ENCODE measurements at regions not wholly inside any gene's neighbourhood (a gene's known extent, or its start where the extent isn't known, plus 50 kb on each side); places are given as distances from the start of the nearest gene placed in this dataset.
"Not testable (repeated sequence)": the region's sequence is repeated elsewhere in the genome, so short reads cannot be mapped to it uniquely, and the experiment has no call there.

DNA sequence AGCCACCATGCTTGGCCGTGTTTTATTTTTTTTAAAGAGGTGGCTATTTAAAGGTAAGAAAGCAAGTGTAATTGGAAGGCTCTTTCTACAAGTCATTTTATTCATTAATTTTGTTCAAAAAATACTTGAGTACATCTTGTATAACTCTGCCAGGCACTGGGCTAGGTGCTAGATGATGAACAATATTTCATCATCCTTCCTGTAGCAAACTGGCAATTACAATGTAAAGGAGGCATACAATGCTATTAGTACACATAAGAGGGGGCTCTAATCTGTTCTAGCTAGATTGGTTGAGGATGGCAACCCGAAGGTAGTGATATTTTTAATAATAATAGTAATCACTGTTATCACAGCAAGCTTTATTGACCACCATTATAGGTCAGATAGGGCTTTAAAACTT is 215.5 kb upstream of the KLF14 start:
- Mint-ChIP-seq H3K36me3 (ENCODE audit: low read depth) (peaks cover 36% of the 10 kb centered on the region), H3K9me3 (no peaks in the 10 kb centered on the region), H3K4me1 (ENCODE audit: low read depth) (peaks cover 39% of the 10 kb centered on the region), H3K4me3 (peak overlapping the region; percentile 27), H3K27ac (peak overlapping the region; percentile 69), H3K27me3 (ENCODE audit: insufficient read depth) (no peaks in the 10 kb centered on the region)
- intact Hi-C loops (cut with micrococcal nuclease): loop anchor here (10.0 kb wide), 1 partner anchor 55 kb away; no protein-coding TSS in a partner anchor
- DNase-seq (ENCODE audit: low spot score): no peak

DNA sequence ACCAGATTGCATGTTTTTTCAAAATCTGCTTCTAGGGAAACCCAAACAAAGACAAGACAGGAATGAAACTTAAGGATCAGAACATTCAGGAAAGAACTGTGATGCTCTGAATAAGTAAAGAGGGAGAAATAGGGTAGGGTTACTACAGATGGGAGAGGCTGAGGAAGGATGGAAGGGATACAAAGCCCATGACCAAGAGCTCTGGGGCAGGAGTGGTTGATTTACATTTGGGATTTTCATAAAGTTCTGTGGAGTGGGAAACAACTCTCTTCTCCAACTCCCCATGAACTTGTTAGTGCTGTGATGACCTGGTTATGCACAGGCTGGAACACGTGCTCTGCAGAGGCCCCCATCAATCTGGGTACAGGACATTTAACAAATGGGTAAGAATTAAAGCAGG is 216.0 kb upstream of the KLF14 start:
- Mint-ChIP-seq H3K4me1 (ENCODE audit: low read depth) (peaks cover 33% of the 10 kb centered on the region), H3K4me3 (no peak overlapping the region), H3K9me3 (no peaks in the 10 kb centered on the region), H3K27ac (no peak overlapping the region), H3K36me3 (ENCODE audit: low read depth) (peaks cover 41% of the 10 kb centered on the region), H3K27me3 (ENCODE audit: insufficient read depth) (no peaks in the 10 kb centered on the region)
- intact Hi-C loops (cut with micrococcal nuclease): no loop called here
- DNase-seq (ENCODE audit: low spot score): no peak

DNA sequence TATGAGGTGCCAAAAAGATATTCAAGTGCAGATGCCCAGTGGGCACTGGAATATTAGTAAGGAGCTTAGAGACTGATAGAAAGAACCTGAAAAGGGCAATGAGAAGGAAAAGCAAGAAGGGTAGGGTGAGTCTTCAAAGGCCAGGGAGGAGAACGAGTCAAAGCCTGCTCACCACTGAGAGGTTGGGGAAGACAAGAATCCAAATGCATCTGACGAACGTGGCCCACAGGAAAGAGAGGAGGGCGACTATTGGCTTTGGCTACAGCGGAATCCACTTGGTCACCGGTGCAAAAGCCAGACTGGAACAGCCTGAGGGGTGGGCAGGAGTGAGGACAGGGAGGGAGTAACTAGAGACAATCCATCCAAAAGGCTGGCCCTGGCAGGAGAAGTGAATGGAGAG is 216.7 kb upstream of the KLF14 start:
- no peak overlapping the region for H3K4me3 Mint-ChIP-seq
- no peaks in the 10 kb centered on the region for H3K27me3 Mint-ChIP-seq (ENCODE audit: insufficient read depth)
- no peak overlapping the region for H3K27ac Mint-ChIP-seq
- H3K4me1 Mint-ChIP-seq (ENCODE audit: low read depth): peaks cover 27% of the 10 kb centered on the region
- H3K36me3 Mint-ChIP-seq (ENCODE audit: low read depth): peaks cover 44% of the 10 kb centered on the region
- DNase-seq (ENCODE audit: low spot score): no peak
- H3K9me3 Mint-ChIP-seq: no peaks in the 10 kb centered on the region
- intact Hi-C loops (cut with micrococcal nuclease): no loop called here

DNA sequence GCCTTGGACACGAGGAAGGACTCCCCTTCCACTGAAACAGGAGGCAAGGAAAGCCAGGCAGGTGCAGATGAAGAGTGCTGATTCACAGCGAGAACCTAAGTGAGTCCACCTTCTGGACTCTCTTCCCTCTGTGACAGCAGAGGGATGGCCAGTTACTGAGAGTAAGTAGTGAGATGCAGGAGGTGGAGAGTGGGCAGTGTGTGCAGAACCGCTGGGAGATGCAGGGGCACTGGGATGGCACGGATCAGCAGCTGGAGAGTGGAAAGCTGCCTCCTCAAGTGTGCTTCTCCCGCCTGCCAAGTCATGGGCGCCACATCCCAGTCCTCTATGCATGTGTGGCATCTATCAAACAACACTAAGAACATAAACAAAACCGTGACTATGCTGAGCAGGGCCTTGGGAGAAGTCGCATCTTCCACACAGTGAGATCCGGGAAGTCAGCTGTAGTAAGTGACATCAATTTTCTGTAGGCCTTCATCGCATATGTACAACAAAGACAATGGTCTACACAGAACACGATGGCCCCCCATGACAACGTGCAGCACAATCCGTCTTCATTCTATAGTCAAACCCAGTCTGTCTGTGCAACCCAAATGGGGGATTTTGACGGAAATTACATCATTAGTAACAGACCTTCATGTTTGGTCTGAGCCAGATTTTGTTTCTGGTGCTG is 217.4 kb upstream of the KLF14 start:
- Mint-ChIP-seq H3K4me1 (ENCODE audit: low read depth) (peaks cover 20% of the 10 kb centered on the region), H3K27ac (no peak overlapping the region), H3K9me3 (no peaks in the 10 kb centered on the region), H3K4me3 (no peak overlapping the region), H3K27me3 (ENCODE audit: insufficient read depth) (no peaks in the 10 kb centered on the region), H3K36me3 (ENCODE audit: low read depth) (peaks cover 48% of the 10 kb centered on the region)
- intact Hi-C loops (cut with micrococcal nuclease): no loop called here
- no peak for DNase-seq (ENCODE audit: low spot score)

DNA sequence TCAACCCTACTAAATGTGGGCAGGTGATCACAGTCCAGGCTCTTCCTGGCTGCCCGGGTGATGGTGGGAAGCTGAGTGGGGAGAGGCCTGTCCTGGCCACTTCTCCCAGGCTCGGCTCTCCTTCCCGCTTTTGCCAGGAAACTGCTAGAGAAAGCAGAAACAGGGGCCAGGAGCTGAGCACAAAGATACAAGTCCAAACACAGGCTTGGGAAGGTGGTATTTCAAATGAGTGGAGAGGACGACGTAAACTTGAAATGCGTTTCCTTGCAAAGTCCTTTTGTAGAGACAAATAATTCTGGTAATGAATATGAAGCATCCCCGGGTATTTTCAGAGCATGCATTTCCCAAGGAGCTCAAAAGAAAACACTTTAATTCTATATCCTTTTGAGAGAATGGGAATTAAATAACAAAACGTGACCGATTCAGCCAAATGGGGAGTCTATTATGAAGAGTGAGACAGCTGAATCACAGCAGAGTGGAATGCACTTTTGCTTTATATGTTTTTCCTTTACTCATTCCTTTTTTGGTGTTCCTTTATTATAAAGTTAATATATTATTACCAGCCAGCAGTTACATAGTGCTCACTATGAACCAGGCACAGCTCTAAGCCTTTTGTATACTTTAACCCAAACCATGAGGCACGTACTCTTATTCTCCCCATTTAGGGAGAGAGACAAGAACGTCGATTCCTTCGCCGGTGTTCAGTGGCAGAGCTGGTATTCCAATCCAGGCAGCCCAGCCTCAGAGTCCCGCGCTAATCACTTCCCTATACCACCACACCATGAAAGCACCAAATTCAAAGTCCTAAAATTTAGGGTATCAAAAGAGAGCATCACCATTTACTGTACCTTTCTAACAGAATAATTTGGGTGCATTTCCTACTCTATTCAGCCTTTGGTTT is 218.2 kb upstream of the KLF14 start:
- no peak for DNase-seq (ENCODE audit: low spot score)
- intact Hi-C loops (cut with micrococcal nuclease): no loop called here
- H3K9me3 Mint-ChIP-seq: no peaks in the 10 kb centered on the region
- peaks cover 49% of the 10 kb centered on the region for H3K36me3 Mint-ChIP-seq (ENCODE audit: low read depth)
- peak overlapping the region; percentile 31 for H3K4me3 Mint-ChIP-seq
- no peaks in the 10 kb centered on the region for H3K27me3 Mint-ChIP-seq (ENCODE audit: insufficient read depth)
- peak overlapping the region; percentile 55 for H3K27ac Mint-ChIP-seq
- peaks cover 12% of the 10 kb centered on the region for H3K4me1 Mint-ChIP-seq (ENCODE audit: low read depth)

DNA sequence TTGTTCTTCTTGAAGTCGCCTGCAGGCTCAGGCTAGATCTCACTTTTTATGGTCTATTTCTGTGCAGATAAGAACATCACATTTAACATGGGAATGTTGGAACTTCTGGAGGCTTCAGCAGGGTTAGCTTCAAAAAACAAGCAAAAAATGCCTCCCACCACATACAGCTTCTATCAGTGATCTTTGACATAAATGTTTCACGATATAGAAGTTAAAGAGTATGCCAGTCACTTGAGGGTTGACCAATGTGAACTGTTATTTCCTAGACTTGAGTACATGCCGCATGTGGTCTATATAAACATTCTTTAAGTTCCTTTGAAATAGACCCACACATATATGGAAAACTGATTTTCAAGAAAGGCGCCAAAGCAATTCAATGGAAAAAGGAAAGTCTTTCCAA is 219.2 kb upstream of the KLF14 start:
- intact Hi-C loops (cut with micrococcal nuclease): no loop called here
- peaks cover 52% of the 10 kb centered on the region for H3K36me3 Mint-ChIP-seq (ENCODE audit: low read depth)
- no peak for DNase-seq (ENCODE audit: low spot score)

DNA sequence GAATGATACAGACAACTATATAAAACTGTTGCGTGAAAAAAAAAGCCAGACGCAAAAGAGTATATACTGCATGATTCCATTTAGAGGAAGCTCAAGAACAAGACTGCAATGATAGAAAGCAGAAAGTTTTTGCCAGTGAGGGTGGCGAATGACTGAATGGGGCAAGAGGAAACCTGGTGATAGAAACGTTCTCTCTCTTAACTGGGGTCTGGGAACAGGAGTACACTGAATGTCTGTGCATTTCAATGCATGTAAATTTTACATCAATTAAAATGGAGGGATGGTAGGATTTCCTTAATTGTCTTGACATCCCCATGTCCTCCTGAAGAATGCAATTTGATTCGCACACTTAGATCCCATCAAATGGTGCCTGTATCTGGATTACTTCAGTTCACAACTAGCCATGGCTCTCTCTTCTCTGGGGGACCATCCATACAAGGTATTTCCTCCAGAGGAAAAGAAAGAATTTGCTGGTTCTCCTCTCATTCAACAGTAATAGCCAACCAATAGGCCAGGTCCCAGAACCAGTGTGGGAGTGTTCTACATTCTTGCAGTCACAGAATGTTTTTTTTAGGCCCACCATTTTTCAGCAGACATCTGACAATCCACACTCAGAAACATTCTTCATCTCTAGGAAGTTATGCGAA is 221.0 kb upstream of the KLF14 start:
- intact Hi-C loops (cut with micrococcal nuclease): no loop called here
- peak overlapping the region; percentile 89 for H3K27ac Mint-ChIP-seq
- DNase-seq (ENCODE audit: low spot score): no peak
- no peaks in the 10 kb centered on the region for H3K9me3 Mint-ChIP-seq
- H3K27me3 Mint-ChIP-seq (ENCODE audit: insufficient read depth): no peaks in the 10 kb centered on the region
- peaks cover 64% of the 10 kb centered on the region for H3K36me3 Mint-ChIP-seq (ENCODE audit: low read depth)
- peak overlapping the region; percentile 92 for H3K4me3 Mint-ChIP-seq
- H3K4me1 Mint-ChIP-seq (ENCODE audit: low read depth): peaks cover 5% of the 10 kb centered on the region

More for the DNA sequence above, 219.2 kb upstream of the KLF14 start:
- H3K9me3 Mint-ChIP-seq: no peaks in the 10 kb centered on the region
- peak overlapping the region; percentile 40 for H3K27ac Mint-ChIP-seq
- no peaks in the 10 kb centered on the region for H3K27me3 Mint-ChIP-seq (ENCODE audit: insufficient read depth)
- peaks cover 2% of the 10 kb centered on the region for H3K4me1 Mint-ChIP-seq (ENCODE audit: low read depth)
- H3K4me3 Mint-ChIP-seq: peak overlapping the region; percentile 65

DNA sequence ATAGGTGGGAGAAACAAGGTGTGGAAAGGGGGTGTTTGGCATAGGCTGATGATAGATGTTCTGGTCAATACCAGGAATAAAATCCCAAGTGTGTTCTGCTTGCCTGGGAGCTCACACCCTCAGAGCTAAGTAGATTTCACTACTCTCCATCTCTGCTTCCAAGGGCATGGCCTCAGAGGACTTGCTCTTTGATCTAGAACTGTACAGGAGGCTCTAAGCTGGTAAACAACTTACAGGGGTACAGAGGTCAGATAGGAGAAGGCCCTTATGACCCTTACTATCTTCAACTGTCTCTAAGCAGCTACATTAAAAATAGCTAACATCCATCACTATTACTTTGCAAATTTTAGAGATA is 221.5 kb upstream of the KLF14 start:
- peak overlapping the region; percentile 92 for H3K4me3 Mint-ChIP-seq
- intact Hi-C loops (cut with micrococcal nuclease): no loop called here
- H3K36me3 Mint-ChIP-seq (ENCODE audit: low read depth): peaks cover 65% of the 10 kb centered on the region
- H3K9me3 Mint-ChIP-seq: no peaks in the 10 kb centered on the region
- no peak for DNase-seq (ENCODE audit: low spot score)
- peak overlapping the region; percentile 89 for H3K27ac Mint-ChIP-seq
- H3K27me3 Mint-ChIP-seq (ENCODE audit: insufficient read depth): no peaks in the 10 kb centered on the region
- peaks cover 5% of the 10 kb centered on the region for H3K4me1 Mint-ChIP-seq (ENCODE audit: low read depth)

DNA sequence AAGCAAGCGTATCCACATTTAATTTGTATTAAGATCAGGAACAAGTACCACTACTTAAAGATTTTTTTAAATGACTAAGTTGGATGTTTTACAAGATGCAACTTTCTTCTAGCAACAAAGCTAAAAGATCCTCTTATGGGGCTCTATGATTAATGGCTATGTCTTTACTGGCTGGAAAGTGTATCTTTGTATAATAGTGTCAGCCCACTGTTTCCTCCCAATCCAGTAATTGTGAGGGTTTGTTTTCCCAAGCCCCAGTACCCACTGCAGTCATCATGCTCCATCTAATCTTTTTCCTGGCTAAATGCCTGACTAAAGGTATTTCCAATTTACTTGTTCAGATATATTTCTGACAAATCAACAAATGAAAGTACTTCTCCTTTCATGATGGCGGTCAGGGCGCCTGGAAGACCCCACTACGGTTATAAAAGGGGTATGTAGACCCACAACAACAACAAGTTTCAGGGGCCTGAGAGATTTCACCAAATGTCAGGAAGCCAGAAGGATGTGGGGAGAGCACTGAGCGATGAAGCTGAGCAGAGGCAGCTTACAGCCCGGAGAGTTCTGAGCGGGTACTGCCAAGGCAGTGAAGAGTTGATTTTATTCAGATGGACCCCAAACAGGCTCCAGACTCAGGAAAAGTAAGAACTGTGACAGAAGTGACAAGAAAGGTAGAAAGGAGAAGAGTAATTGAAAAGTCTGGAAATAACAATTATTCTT is 222.6 kb upstream of the KLF14 start:
- no peaks in the 10 kb centered on the region for H3K27me3 Mint-ChIP-seq (ENCODE audit: insufficient read depth)
- no peak for DNase-seq (ENCODE audit: low spot score)
- peaks cover 67% of the 10 kb centered on the region for H3K36me3 Mint-ChIP-seq (ENCODE audit: low read depth)
- no peaks in the 10 kb centered on the region for H3K9me3 Mint-ChIP-seq
- H3K4me3 Mint-ChIP-seq: peak overlapping the region; percentile 92
- H3K4me1 Mint-ChIP-seq (ENCODE audit: low read depth): peaks cover 8% of the 10 kb centered on the region
- intact Hi-C loops (cut with micrococcal nuclease): loop anchor here (1.0 to 2.0 kb wide), 2 partner anchors 9 to 14 kb away; no protein-coding TSS in a partner anchor
- peak overlapping the region; percentile 89 for H3K27ac Mint-ChIP-seq

DNA sequence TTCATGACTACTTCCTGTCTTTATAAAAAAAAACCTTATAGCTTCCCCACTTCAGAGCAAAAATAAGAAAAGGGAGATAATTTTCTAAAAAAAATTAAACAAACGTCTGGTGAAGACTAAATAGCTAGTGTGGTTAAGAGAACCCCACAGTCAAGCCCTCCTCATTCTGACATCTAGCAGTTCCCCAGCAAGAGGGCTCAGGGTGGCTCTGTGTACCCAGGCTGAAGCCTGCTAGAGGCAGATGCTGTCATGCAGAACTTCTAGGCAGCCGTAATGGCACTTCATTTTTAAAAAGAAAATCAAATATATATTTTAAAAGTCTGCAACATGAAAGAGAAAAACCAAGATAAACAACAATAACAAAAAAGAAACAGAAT is 223.1 kb upstream of the KLF14 start:
- Mint-ChIP-seq H3K27me3 (ENCODE audit: insufficient read depth) (no peaks in the 10 kb centered on the region), H3K9me3 (no peaks in the 10 kb centered on the region), H3K27ac (peak overlapping the region; percentile 89), H3K36me3 (ENCODE audit: low read depth) (peaks cover 70% of the 10 kb centered on the region), H3K4me1 (ENCODE audit: low read depth) (peaks cover 14% of the 10 kb centered on the region), H3K4me3 (peak overlapping the region; percentile 92)
- intact Hi-C loops (cut with micrococcal nuclease): loop anchor here (2.0 kb wide), 1 partner anchor 14 kb away; no protein-coding TSS in a partner anchor
- DNase-seq (ENCODE audit: low spot score): no peak

DNA sequence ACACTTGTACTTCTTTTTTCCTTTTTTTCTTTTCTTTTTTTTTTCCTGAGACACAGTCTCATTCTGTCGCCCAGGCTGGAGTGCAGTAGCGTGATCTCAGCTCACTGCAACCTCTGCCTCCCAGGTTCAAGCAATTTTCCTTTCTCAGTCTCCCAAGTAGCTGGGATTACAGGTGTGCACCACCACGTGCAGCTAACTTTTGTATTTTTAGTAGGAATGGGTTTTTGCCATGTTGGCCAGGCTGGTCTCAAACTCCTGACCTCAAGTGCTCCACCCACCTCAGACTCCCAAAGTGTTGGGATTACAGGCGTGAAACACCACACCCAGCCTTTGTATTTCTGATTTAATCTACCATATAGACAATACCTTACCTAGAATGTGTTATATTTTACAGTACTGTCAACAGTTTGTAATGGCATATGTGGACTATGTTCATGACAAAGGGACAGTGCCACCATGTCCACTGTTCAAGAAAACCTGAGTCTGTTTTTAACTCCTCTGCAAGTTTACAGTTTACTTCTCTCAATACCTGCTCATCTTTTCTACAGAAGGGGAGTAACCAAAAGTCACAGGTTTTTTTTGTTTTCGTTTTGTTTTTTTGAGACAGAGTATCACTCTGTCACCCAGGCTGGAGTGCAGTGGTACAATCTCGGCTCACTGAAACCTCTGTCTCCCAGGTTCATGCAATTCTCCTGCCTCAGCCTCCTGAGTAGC is 223.9 kb upstream of the KLF14 start:
- Mint-ChIP-seq H3K27ac (peak overlapping the region; percentile 81), H3K36me3 (ENCODE audit: low read depth) (peaks cover 66% of the 10 kb centered on the region), H3K4me3 (peak overlapping the region; percentile 92), H3K4me1 (ENCODE audit: low read depth) (peaks cover 21% of the 10 kb centered on the region)
- not testable (repeated sequence) for DNase-seq (ENCODE audit: low spot score); H3K9me3 Mint-ChIP-seq; H3K27me3 Mint-ChIP-seq (ENCODE audit: insufficient read depth)
- intact Hi-C loops (cut with micrococcal nuclease): loop anchor here (2.0 kb wide), 1 partner anchor 13 kb away; no protein-coding TSS in a partner anchor

DNA sequence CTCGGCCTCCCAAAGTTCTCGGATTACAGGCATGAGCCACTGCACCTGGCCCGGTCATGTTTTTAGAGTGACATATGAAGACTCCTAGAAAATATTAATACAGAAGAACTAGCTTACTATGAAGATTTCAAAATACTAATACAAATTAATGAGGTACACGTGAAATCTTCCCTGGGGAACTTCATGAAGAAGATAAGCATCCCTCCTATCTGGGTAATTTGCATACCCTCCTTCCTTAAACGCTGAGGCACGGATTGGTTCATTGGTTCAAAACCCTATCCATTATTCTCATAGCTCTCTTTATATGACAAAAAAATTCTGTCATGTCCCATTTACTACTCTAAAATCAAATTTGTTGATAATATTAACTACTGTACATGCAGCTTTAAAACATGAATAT is 224.8 kb upstream of the KLF14 start:
- peak overlapping the region; percentile 81 for H3K27ac Mint-ChIP-seq
- H3K27me3 Mint-ChIP-seq (ENCODE audit: insufficient read depth): no peaks in the 10 kb centered on the region
- peaks cover 28% of the 10 kb centered on the region for H3K4me1 Mint-ChIP-seq (ENCODE audit: low read depth)
- intact Hi-C loops (cut with micrococcal nuclease): no loop called here
- no peaks in the 10 kb centered on the region for H3K9me3 Mint-ChIP-seq
- peaks cover 58% of the 10 kb centered on the region for H3K36me3 Mint-ChIP-seq (ENCODE audit: low read depth)
- no peak for DNase-seq (ENCODE audit: low spot score)
- H3K4me3 Mint-ChIP-seq: peak overlapping the region; percentile 92

Data from activated T-helper 1 cell treated with anti-CD3 and anti-CD28 coated beads, Interleukin-12 subunit alpha, Interleukin-12 subunit beta, Interleukin-2, Interleukin-4 antibody, amounts not matched to agents 30 ng/mL and 10 ng/mL and 1 ng/mL, durations not matched to agents 14 hours and 24 hours and 36 hours (primary cell).